ENCODE measurements at regions not wholly inside any gene's neighbourhood (a gene's known extent, or its start where the extent isn't known, plus 50 kb on each side); places are given as distances from the start of the nearest gene placed in this dataset.

DNA sequence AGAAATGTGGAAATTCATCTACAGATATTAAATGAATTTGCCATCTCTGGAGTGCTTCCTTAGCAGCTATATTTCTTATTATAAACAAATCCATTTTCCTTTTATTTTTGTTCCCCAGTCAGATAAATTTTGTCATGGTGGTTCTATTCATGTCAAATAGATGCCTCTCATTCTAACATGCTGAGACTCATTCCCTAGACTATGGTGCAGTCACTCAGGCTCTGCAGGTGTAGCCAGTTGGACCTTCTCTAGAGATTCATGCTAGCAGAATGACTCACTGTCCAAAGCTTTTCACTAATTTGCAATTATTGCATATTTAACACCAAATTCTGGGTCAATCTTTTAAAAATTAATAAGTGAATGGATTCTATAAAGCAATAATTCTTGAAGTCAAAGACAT, 1392.7 kb downstream of the PCDH7 start:
- no peak for DNase-seq
- TF ChIP-seq POLR2AphosphoS5 (IDR thresholded peaks at IDR 0.05), result no peak
- no peak for TF ChIP-seq POLR2A (IDR thresholded peaks at IDR 0.05)
- TF ChIP-seq CTCF (IDR thresholded peaks at IDR 0.05), result no peak
- no peak for TF ChIP-seq EP300 (IDR thresholded peaks at IDR 0.05)
- no peaks in the 10 kb centered on the region for H3K27me3 ChIP-seq
- H3K27ac ChIP-seq, result no peak overlapping the region
- no peaks in the 10 kb centered on the region for H3K36me3 ChIP-seq
- H3K4me3 ChIP-seq, result no peak overlapping the region
- no peaks in the 10 kb centered on the region for H3K4me1 ChIP-seq
- no peaks in the 10 kb centered on the region for H3K9me3 ChIP-seq
- no peak for ATAC-seq (ENCODE audit: low FRiP score in 2 of 2)

- ATAC-seq (ENCODE audit: low FRiP score in 2 of 2) (no peak), DNase-seq (no peak)
- no peaks in the 10 kb centered on the region for H3K4me1 ChIP-seq
- H3K27ac ChIP-seq, result no peak overlapping the region
- H3K4me3 ChIP-seq, result no peak overlapping the region
- H3K36me3 ChIP-seq, result no peaks in the 10 kb centered on the region
- no peaks in the 10 kb centered on the region for H3K9me3 ChIP-seq
- 75 to 88% methylated on average over 3 of the region's 3 CpGs for WGBS, 2 donors
- TF ChIP-seq EP300 (IDR thresholded peaks at IDR 0.05) (no peak), POLR2AphosphoS5 (IDR thresholded peaks at IDR 0.05) (no peak), POLR2A (IDR thresholded peaks at IDR 0.05) (no peak), CTCF (IDR thresholded peaks at IDR 0.05) (no peak)
- H3K27me3 ChIP-seq, result no peaks in the 10 kb centered on the region
Observed at GRCh38 chr4:32117693-32118092, 1397.5 kb downstream of the PCDH7 start.

- DNase-seq (no peak), ATAC-seq (ENCODE audit: low FRiP score in 2 of 2) (no peak)
- no peaks in the 10 kb centered on the region for H3K36me3 ChIP-seq
- WGBS, 2 donors, result 95 to 98% methylated on average over 1 of the region's 1 CpG
- H3K4me3 ChIP-seq, result no peak overlapping the region
- H3K27me3 ChIP-seq, result no peaks in the 10 kb centered on the region
- H3K9me3 ChIP-seq, result no peaks in the 10 kb centered on the region
- H3K27ac ChIP-seq, result no peak overlapping the region
- TF ChIP-seq EP300 (IDR thresholded peaks at IDR 0.05), result no peak
- no peak for TF ChIP-seq POLR2AphosphoS5 (IDR thresholded peaks at IDR 0.05)
- no peak for TF ChIP-seq CTCF (IDR thresholded peaks at IDR 0.05)
- no peak for TF ChIP-seq POLR2A (IDR thresholded peaks at IDR 0.05)
- H3K4me1 ChIP-seq, result no peaks in the 10 kb centered on the region
Observed at GRCh38 chr4:32119907-32120306, 1399.7 kb downstream of the PCDH7 start.

GRCh38 chr4:32128549-32128948, 1408.4 kb downstream of the PCDH7 start:
- H3K4me3 ChIP-seq, result no peak overlapping the region
- DNase-seq (no peak), ATAC-seq (ENCODE audit: low FRiP score in 2 of 2) (no peak)
- 58 to 74% methylated on average over 4 of the region's 4 CpGs for WGBS, 2 donors
- no peak overlapping the region for H3K27ac ChIP-seq
- no peaks in the 10 kb centered on the region for H3K4me1 ChIP-seq
- TF ChIP-seq CTCF (IDR thresholded peaks at IDR 0.05) (no peak), POLR2A (IDR thresholded peaks at IDR 0.05) (no peak), POLR2AphosphoS5 (IDR thresholded peaks at IDR 0.05) (no peak), EP300 (IDR thresholded peaks at IDR 0.05) (no peak)
- H3K9me3 ChIP-seq, result no peaks in the 10 kb centered on the region
- H3K27me3 ChIP-seq, result no peaks in the 10 kb centered on the region
- no peaks in the 10 kb centered on the region for H3K36me3 ChIP-seq

- TF ChIP-seq POLR2A (IDR thresholded peaks at IDR 0.05), result no peak
- no peak for TF ChIP-seq CTCF (IDR thresholded peaks at IDR 0.05)
- TF ChIP-seq EP300 (IDR thresholded peaks at IDR 0.05), result no peak
- no peak for TF ChIP-seq POLR2AphosphoS5 (IDR thresholded peaks at IDR 0.05)
- no peak for DNase-seq
- no peak overlapping the region for H3K4me3 ChIP-seq
- H3K9me3 ChIP-seq, result no peaks in the 10 kb centered on the region
- H3K27ac ChIP-seq, result no peak overlapping the region
- WGBS, 2 donors, result 90 to 96% methylated on average over 2 of the region's 2 CpGs
- no peak for ATAC-seq (ENCODE audit: low FRiP score in 2 of 2)
- H3K4me1 ChIP-seq, result no peaks in the 10 kb centered on the region
- H3K36me3 ChIP-seq, result no peaks in the 10 kb centered on the region
- no peaks in the 10 kb centered on the region for H3K27me3 ChIP-seq
Observed at GRCh38 chr4:32129967-32130366, 1409.8 kb downstream of the PCDH7 start.
